GM19328 (cell line): ENCODE measurements at regions not wholly inside any gene's neighbourhood (a gene's known extent, or its start where the extent isn't known, plus 50 kb on each side); places are given as distances from the start of the nearest gene placed in this dataset.
A peak's percentile ranks its signal among the peaks of the same experiment; 100 is the strongest.

ENCODE experiments used
- ATAC-seq: cut with Tn5 transposase; IDR thresholded peaks from one replicate; pipeline ENCODE4 v1.9.1; 2021; ENCODE audit warnings: mild to moderate bottlenecking, moderate library complexity; ENCODE audit not compliant: unreplicated experiment

GRCh38 chr3:59593380-59593779 is 543.6 kb upstream of the CFAP20DC start:
- no peak for ATAC-seq

- ATAC-seq: no peak
These were observed 531.2 kb upstream of the CFAP20DC start for GRCh38 chr3:59580996-59581395.

DNA sequence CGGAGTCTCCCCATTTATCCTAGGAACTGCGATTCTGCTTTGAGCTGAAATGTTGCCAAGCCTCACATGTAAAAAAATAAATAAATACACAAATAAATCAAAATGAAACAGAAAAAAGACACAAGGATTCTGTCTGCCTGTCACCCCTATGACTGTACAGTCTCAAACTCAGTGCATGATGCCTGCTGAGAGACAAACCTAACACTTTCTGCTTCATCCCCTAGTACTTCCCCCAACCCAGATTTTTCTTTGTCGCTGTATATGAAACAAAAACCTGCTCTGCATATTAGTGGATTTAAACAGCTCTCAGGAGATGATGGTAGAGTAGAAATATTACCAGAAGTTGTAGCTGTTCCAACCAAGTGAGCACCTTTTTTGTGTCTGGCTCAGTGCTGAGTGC is 530.7 kb upstream of the CFAP20DC start:
- no peak for ATAC-seq

DNA sequence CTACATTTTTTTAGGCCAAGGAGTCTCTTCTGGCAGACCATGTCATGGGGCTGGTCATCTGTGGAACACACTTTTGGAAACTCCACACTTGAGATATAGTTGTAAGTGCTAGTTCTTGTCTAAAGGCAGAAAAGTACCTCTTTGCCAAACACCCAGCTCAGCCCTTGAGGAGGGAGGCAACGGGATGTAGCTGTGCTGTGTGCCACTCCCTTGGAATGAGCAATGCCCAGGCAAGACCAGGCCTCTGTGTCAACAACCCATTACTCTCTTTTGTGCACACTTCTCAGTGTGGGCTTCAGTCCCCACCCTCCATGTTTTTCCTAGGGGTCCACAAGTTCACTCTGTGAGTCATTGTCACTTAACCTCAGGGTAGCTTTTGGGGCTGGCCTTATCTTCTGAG is 528.3 kb upstream of the CFAP20DC start:
- no peak for ATAC-seq

GRCh38 chr3:59576606-59577005 is 526.8 kb upstream of the CFAP20DC start:
- no peak for ATAC-seq

GRCh38 chr3:59575113-59576001 is 525.5 kb upstream of the CFAP20DC start:
- no peak for ATAC-seq

DNA sequence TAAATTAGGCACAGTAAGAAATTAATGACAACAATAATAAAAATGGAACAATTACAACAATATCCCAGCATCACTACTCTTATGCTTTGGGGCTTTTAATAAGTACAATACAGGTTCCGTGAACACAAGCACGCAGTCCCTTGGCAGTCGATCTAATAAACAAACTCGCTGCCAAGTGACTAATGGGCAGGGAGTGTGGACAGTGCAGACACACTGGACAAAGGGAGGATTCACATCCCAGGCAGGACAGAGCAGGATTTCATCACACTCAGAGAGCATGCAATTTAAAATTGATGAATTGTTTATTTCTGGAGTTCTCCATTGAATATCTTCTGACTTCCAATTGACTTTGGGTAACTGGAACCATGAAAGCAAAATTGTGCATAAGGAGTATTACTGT is 524.1 kb upstream of the CFAP20DC start:
- ATAC-seq: no peak

DNA sequence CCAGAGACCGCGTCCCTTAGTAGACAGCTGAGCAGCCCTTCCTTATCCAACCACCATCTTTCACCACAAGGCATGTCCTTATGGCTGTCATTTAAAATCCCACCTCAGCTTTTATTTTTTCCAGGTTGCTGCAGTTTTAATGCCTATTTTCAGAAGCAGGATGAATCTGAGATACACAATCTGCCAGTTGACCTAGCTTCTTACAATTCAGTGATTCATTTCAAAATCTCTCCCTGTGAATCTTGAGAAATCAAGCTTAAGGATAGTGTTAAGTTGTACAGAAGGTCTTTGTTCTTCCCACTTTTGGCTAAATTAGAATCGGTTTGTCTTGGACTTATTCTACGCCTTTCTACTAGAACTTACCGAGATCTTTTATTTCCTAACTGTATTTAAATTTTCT is 522.3 kb upstream of the CFAP20DC start:
- ATAC-seq: no peak

- ATAC-seq: no peak
These were observed 521.0 kb upstream of the CFAP20DC start for GRCh38 chr3:59570806-59571205.

DNA sequence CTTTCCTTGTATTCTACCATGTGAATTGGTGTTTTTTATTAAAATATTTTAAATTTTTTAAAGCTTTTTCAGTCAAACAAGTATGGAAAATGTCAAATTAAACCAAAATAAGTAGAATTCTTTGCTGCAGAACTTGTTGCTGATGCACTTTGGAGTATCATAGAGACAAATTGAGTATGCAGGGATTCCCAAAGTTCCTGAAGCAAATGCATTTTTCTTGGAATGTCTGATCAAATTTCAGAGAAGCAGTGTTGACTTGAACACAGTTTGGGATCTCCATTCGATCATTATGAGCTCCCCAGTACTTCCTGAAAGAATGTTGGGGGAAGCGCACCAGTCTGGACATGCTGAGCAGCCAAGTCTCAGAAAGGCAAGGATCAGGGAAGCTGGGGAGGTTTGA is 517.8 kb upstream of the CFAP20DC start:
- no peak for ATAC-seq

DNA sequence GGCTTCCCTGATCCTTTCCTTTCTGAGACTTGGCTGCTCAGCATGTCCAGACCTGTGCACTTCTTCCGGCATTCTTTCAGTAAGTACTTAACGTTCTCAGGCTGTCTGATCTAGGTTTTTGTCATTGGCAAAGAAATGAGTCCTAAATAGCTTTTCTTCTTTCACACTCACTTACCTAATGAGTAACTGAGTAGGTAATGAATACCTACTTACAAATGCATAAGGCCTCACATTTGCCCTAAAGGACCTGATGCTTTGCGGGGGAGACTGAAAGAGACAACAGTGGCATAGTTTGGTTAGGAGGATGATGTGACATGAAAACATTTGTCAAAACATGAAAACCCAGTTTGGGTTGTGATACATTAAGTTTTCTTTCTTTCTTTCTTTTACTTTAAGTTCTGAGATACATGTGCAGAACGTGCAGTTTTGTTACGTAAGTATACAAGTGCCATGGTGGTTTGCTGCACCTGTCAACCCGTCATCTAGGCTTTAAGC is 516.7 kb upstream of the CFAP20DC start:
- peak; percentile 76 for ATAC-seq

- ATAC-seq: no peak
These were observed 515.3 kb upstream of the CFAP20DC start for GRCh38 chr3:59565125-59565524.

DNA sequence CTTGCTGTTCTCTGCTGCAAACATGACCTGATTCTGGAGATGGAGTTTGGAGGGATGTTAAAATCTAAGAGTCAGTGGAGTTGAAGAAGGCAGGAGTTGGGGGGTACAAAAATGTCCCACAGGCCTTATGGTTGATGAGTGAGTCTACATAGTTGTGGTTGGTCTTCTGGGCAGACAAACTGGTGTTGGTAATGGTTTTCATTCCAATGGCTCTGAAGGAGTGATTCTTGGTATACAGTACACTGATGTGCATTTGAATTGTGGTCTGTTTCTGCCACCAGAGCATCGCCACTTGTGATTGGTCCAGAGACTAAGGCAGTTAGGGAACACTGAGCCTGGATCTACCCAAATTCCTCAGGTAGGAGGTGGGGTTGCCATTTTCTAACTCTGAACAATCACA is 514.1 kb upstream of the CFAP20DC start:
- ATAC-seq: no peak

DNA sequence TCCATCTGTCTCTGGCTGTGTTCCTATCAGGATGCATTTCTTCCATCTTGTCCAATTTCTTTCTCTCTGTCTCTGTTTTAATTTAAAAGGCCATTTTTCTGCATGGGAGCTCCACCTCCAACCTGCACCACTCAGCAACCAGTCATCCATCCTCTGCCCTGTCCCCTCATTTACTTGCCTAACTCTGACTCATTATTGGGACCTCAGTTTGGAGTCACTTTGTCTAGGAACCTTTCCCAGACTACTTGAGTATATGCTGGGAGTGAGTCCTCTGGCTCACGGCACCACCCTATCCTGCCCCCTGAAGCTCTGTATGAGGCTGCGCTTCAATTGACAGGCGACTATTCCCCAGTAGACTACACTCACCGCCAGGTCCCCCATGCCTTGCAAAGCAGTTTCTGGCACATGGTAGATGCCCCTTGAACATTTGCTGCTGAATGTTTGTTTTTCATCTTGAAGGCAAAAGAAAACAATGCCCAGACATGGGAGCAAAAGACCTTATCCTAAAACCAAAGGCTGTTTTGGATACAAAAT is 513.3 kb upstream of the CFAP20DC start:
- ATAC-seq: no peak

DNA sequence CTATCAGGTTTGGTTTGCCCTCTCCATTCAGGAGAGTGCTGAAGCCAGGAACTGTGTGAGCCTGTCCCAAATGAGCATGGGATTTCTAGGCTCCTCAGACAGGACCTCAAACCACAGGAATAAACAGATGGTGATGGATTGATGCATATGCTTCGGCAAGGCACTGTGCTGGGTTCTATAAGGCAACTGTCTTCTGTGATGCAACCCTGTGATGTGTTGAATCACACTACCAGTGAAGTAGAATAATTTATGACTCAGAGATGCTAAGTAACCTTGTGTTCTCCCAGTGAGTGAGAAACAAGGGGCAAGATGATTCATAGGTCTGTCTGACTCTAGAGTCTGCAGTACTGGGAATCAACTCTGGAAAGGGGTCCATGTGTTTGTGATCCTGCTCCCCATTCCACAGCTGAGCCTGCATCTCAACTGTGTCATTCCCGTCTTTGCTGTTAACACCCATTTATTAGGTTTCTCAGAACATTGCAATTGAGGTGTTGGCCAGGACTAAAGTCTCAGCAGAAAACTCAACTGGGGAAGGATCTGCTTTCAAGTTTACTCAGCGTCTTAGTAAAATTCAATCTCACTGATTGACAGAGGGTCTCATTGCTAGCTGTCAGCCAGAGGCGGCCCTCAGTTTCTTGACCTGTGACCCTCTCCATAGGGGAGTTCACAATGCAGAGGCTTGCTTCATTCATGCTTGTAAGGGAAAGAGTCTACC is 510.1 kb upstream of the CFAP20DC start:
- ATAC-seq: no peak

- ATAC-seq: no peak
These were observed 509.3 kb upstream of the CFAP20DC start for GRCh38 chr3:59558906-59559720.

- ATAC-seq: no peak
These were observed 505.9 kb upstream of the CFAP20DC start for GRCh38 chr3:59555593-59556315.

DNA sequence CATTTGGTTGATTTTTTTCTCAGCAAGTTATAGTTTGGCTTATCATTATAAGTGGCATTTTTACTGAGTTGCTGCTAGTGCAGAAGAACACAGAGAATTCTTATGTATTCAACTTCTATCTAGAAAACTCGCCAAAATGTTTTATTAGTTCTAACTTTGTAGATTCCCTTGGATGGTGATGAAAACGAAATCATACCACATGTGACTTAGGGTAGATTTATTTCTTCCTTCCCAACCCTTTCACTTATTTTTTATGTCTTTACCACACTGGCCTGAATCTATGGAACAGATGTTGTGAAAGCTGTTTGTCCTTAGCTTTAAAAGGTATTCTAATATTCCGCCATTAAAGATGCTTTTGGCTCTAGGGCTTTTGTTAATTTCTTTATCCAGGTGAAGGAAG is 503.3 kb upstream of the CFAP20DC start:
- no peak for ATAC-seq

- no peak for ATAC-seq
These were observed 502.0 kb upstream of the CFAP20DC start for GRCh38 chr3:59551834-59552233.

DNA sequence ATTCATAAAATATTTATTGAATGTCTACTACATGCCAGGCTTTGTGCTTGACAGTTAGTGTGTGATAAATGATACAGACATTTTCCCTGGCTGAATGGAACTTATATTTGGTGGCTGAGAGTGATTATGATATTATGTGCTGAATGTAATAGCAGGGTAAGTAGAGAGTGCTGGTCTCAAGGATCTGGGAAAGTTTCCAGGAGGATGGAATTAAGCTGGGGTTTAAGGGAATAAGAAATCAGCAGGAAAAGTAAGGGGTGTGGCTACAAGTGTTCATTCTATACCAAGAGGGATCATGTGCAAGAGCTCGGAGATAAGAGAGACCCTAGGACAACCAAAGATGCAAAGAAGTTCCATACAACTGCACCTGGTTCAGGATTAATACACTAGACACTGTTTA is 500.1 kb upstream of the CFAP20DC start:
- no peak for ATAC-seq
